ENCODE measurements at regions not wholly inside any gene's neighbourhood (a gene's known extent, or its start where the extent isn't known, plus 50 kb on each side); places are given as distances from the start of the nearest gene placed in this dataset.

GRCh38 chr6:167226383-167226685 is 64.8 kb upstream of the UNC93A start:
- no peaks in the 10 kb centered on the region for H3K4me1 ChIP-seq
- TF ChIP-seq, protein P1, sequence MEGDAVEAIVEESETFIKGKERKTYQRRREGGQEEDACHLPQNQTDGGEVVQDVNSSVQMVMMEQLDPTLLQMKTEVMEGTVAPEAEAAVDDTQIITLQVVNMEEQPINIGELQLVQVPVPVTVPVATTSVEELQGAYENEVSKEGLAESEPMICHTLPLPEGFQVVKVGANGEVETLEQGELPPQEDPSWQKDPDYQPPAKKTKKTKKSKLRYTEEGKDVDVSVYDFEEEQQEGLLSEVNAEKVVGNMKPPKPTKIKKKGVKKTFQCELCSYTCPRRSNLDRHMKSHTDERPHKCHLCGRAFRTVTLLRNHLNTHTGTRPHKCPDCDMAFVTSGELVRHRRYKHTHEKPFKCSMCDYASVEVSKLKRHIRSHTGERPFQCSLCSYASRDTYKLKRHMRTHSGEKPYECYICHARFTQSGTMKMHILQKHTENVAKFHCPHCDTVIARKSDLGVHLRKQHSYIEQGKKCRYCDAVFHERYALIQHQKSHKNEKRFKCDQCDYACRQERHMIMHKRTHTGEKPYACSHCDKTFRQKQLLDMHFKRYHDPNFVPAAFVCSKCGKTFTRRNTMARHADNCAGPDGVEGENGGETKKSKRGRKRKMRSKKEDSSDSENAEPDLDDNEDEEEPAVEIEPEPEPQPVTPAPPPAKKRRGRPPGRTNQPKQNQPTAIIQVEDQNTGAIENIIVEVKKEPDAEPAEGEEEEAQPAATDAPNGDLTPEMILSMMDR (IDR thresholded peaks at IDR 0.05), result no peak
- no peak for TF ChIP-seq POLR2A (IDR thresholded peaks at IDR 0.05)
- WGBS (ENCODE audit: insufficient coverage, low coverage, low lambda C conversion rate, missing lambda C conversion rate), result 60% methylated on average over 3 of the region's 3 CpGs
- no peaks in the 10 kb centered on the region for H3K36me3 ChIP-seq
- intact Hi-C loops (cut with DNase I), result no loop called here
- H3K4me3 ChIP-seq, result no peak overlapping the region
- H3K9me3 ChIP-seq, result no peaks in the 10 kb centered on the region
- no peak overlapping the region for H3K27ac ChIP-seq
- no peaks in the 10 kb centered on the region for H3K27me3 ChIP-seq
- ATAC-seq, result no peak
- DNase-seq, result no peak

GRCh38 chr6:167226791-167227190 is 64.3 kb upstream of the UNC93A start:
- H3K4me1 ChIP-seq, result no peaks in the 10 kb centered on the region
- no peak overlapping the region for H3K4me3 ChIP-seq
- no peaks in the 10 kb centered on the region for H3K27me3 ChIP-seq
- H3K27ac ChIP-seq, result no peak overlapping the region
- no peak for DNase-seq
- no peaks in the 10 kb centered on the region for H3K9me3 ChIP-seq
- TF ChIP-seq POLR2A (IDR thresholded peaks at IDR 0.05), result no peak
- TF ChIP-seq, protein P1 (IDR thresholded peaks at IDR 0.05), result no peak
- intact Hi-C loops (cut with DNase I), result no loop called here
- 71% methylated on average over 6 of the region's 9 CpGs for whole genome bisulfite sequencing (ENCODE audit: insufficient coverage, low coverage, low lambda C conversion rate, missing lambda C conversion rate)
- H3K36me3 ChIP-seq, result no peaks in the 10 kb centered on the region
- ATAC-seq, result no peak

- no peak for DNase-seq
- intact Hi-C loops (cut with DNase I), result no loop called here
- Histone ChIP-seq H3K27ac (no peak overlapping the region), H3K4me1 (no peaks in the 10 kb centered on the region), H3K27me3 (no peaks in the 10 kb centered on the region), H3K9me3 (no peaks in the 10 kb centered on the region), H3K36me3 (no peaks in the 10 kb centered on the region), H3K4me3 (no peak overlapping the region)
- WGBS (ENCODE audit: insufficient coverage, low coverage, low lambda C conversion rate, missing lambda C conversion rate), result 68% methylated on average over 6 of the region's 7 CpGs
- no peak for ATAC-seq
- TF ChIP-seq, protein P1 (IDR thresholded peaks at IDR 0.05), result no peak
- no peak for TF ChIP-seq POLR2A (IDR thresholded peaks at IDR 0.05)
Observed at GRCh38 chr6:167227984-167228383, 63.1 kb upstream of the UNC93A start.

DNA sequence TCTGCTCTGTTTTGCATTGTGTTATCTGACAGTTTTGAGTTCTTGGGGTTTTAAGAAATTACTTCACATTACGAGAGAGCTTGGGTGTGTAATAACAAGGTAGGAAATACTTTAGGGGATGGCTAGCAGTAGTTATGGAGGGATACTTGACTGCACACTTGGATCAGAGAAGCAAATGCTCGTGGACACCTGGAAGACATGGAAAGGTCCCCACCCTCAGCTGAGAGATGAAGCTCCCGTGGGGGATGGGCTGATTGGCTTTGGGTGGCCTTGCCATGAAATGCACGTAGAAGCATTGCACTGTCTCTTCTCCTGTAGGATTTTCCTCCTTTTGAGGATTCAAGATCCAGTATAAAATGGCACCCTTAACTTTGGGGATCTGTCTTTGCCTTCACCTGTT is 61.5 kb upstream of the UNC93A start:
- 61% methylated on average over 3 of the region's 4 CpGs for WGBS (ENCODE audit: insufficient coverage, low coverage, low lambda C conversion rate, missing lambda C conversion rate)
- Histone ChIP-seq H3K27ac (no peak overlapping the region), H3K27me3 (no peaks in the 10 kb centered on the region), H3K4me1 (no peaks in the 10 kb centered on the region), H3K4me3 (no peak overlapping the region), H3K36me3 (no peaks in the 10 kb centered on the region), H3K9me3 (no peaks in the 10 kb centered on the region)
- TF ChIP-seq, protein P1 (IDR thresholded peaks at IDR 0.05), result no peak
- no peak for TF ChIP-seq POLR2A (IDR thresholded peaks at IDR 0.05)
- ATAC-seq (no peak), DNase-seq (no peak)
- intact Hi-C loops (cut with DNase I), result no loop called here

DNA sequence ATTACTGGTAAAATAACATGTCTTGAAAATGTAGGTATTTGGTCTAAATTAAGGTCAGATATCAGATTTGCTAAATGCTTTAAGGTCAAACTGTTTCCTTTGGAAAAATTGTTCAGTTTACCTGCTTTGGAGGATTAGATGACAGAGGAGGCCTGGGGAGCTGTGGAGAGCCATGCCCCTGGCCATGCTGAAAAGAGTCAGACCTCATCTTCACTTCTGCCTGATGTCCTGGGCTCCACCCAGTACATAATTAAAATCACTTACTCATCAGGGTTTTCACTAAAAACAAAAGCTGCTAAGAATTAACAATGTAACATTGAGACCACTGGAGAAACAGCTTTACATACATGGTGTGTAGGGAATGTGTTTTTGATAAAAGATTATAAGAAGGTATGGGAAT is 60.8 kb upstream of the UNC93A start:
- Histone ChIP-seq H3K36me3 (no peaks in the 10 kb centered on the region), H3K27me3 (no peaks in the 10 kb centered on the region), H3K9me3 (no peaks in the 10 kb centered on the region), H3K4me1 (no peaks in the 10 kb centered on the region), H3K4me3 (no peak overlapping the region), H3K27ac (no peak overlapping the region)
- ATAC-seq (no peak), DNase-seq (no peak)
- no peak for TF ChIP-seq POLR2A (IDR thresholded peaks at IDR 0.05)
- TF ChIP-seq, protein P1 (IDR thresholded peaks at IDR 0.05), result no peak
- intact Hi-C loops (cut with DNase I), result no loop called here

All from right lobe of liver (tissue), 6 donors.